Peyer's patch (tissue), 4 donors: ENCODE measurements at regions not wholly inside any gene's neighbourhood (a gene's known extent, or its start where the extent isn't known, plus 50 kb on each side); places are given as distances from the start of the nearest gene placed in this dataset.
A peak's percentile ranks its signal among the peaks of the same experiment; 100 is the strongest.

Experiments
- CTCF ChIP-seq, 6 experiments: fragments of 450-650 bp in 4 of 6; fragments of 200-600 bp in 2 of 6; sonication (generic) in 1 of 6; IDR thresholded peaks; one replicate each; pipeline ENCODE4 v1.5.1; 2017 to 2019; ENCODE audit warnings: antibody characterized with exemption in 6 of 6, mild to moderate bottlenecking in 3 of 6, moderate library complexity in 1 of 6
- POLR2A ChIP-seq, 2 donors: fragments of 450-650 bp; IDR thresholded peaks; one replicate each; pipeline ENCODE4 v1.5.1; 2017; ENCODE audit warnings: antibody characterized with exemption in 2 of 2, mild to moderate bottlenecking in 2 of 2, moderate library complexity in 2 of 2

- TF ChIP-seq CTCF (IDR thresholded peaks at IDR 0.05) (peak in 4 of 6 experiments; percentile 27 to 62 (median 56)), POLR2A (IDR thresholded peaks at IDR 0.05) (no peak)
Observed at GRCh38 chr2:175282300-175282699, 100.8 kb upstream of the ATP5MC3 start.
